Erythroblast (primary cell): ENCODE measurements at regions not wholly inside any gene's neighbourhood (a gene's known extent, or its start where the extent isn't known, plus 50 kb on each side); places are given as distances from the start of the nearest gene placed in this dataset.

Source experiments
- GATA1 ChIP-seq: IDR thresholded peaks from 2 replicates; pipeline ENCODE4 v1.6.1; 2011; ENCODE audit warnings: low read depth, mild to moderate bottlenecking, control low read depth, low read length, moderate library complexity
- POLR2A ChIP-seq: IDR thresholded peaks from 2 replicates; pipeline ENCODE4 v1.6.1; 2011; ENCODE audit warnings: mild to moderate bottlenecking, low read length

DNA sequence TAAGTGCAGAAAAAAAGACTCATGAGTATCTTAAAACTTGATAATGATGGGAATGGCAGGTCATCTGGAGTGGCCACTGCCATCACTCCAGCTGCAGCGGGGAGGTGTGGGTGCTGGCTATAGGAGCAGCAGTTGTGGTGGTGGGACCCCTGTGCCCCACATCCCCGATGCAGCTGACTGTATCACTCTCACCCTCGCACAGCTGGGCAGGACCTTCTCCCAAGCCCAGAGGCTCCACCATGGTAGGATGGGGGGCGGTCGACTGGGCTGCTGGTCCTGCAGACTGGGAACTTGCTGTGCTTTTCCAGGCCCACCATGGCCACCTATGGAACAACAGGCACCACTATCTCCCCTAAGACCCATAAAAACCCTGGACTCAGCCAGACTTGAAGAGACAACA lies 844.4 kb downstream of the SORCS1 start:
- no peak for TF ChIP-seq POLR2A
- no peak for TF ChIP-seq GATA1
